Panc1 (cell line): ENCODE measurements at regions not wholly inside any gene's neighbourhood (a gene's known extent, or its start where the extent isn't known, plus 50 kb on each side); places are given as distances from the start of the nearest gene placed in this dataset.

Experiments used
- ATAC-seq: fragments of 200-7000 bp; cut with Tn5 transposase; 2 replicates; pipeline ENCODE4 v1.9.1; 2020; ENCODE audit warnings: mild to moderate bottlenecking, moderate library complexity
- BruUV-seq: library from RNA; stranded (reverse); fragments of 400-500 nt; replicated peaks from 2 replicates; lab custom pipeline; 2021; lab: Mats Ljungman, UMichigan
- CTCF ChIA-PET: fragments of 300-600 bp; sonication (Branson Sonifier 250); formaldehyde crosslinking; loops from one replicate; lab custom pipeline; 2022; ENCODE audit warnings: antibody characterized with exemption; lab: Charles Lee
- POLR2A ChIA-PET: fragments of 300-600 bp; sonication (Branson Sonifier 250); formaldehyde crosslinking; loops from one replicate; lab custom pipeline; 2022; ENCODE audit warnings: antibody characterized with exemption; lab: Charles Lee
- DNase-seq: peaks from one replicate; pipeline ENCODE4 v3.0.0-alpha.2; 2010; ENCODE audit warnings: low read depth, low spot score
- H3K27ac ChIP-seq: 2 replicates; pipeline ENCODE4 v1.5.1; 2011; ENCODE audit warnings: mild to moderate bottlenecking, low read length, inconsistent platforms
- H3K27me3 ChIP-seq: fragments of 200-500 bp; sonication (Bioruptor generic); 2 replicates; pipeline ENCODE4 v1.6.0; 2014; ENCODE audit warnings: low read length, inconsistent platforms; ENCODE audit not compliant: control insufficient read depth, insufficient read depth
- H3K36me3 ChIP-seq: fragments of 200-500 bp; sonication (Bioruptor generic); 2 replicates; pipeline ENCODE4 v1.5.1; 2014; ENCODE audit warnings: inconsistent platforms, mild to moderate bottlenecking, low read length, moderate library complexity; ENCODE audit not compliant: control insufficient read depth, insufficient read depth
- H3K4me1 ChIP-seq: 2 replicates; pipeline ENCODE4 v1.5.1; 2011; ENCODE audit warnings: inconsistent platforms, mild to moderate bottlenecking, low read length, moderate library complexity; ENCODE audit not compliant: control insufficient read depth, insufficient read depth
- H3K4me3 ChIP-seq, 2 experiments: 2 replicates each; pipeline ENCODE4 v1.5.1; 2011 to 2012; ENCODE audit warnings: low read depth in 2 of 2, low read length in 2 of 2, mild to moderate bottlenecking in 2 of 2, inconsistent platforms in 1 of 2, moderate library complexity in 1 of 2
- H3K9me3 ChIP-seq: fragments of 200-500 bp; sonication (Bioruptor generic); 2 replicates; pipeline ENCODE4 v1.5.1; 2014; ENCODE audit warnings: low read depth, mild to moderate bottlenecking, inconsistent platforms, low read length, moderate library complexity; ENCODE audit not compliant: control insufficient read depth, insufficient read depth
- CTCF ChIP-seq: fragments of 450-650 bp; IDR thresholded peaks from 2 replicates; pipeline ENCODE4 v1.5.1; 2017; ENCODE audit warnings: mild to moderate bottlenecking
- POLR2AphosphoS5 ChIP-seq: IDR thresholded peaks from 2 replicates; pipeline ENCODE4 v1.6.1; 2012; ENCODE audit warnings: mild to moderate bottlenecking, low read depth, low read length, moderate library complexity
- REST ChIP-seq, 2 experiments: IDR thresholded peaks; 2 replicates each; pipeline ENCODE4 v1.6.1; 2011 to 2012; ENCODE audit warnings: low read depth in 2 of 2, control low read depth in 1 of 2, low read length in 1 of 2, mild to moderate bottlenecking in 1 of 2, moderate library complexity in 1 of 2; ENCODE audit not compliant: insufficient read depth in 1 of 2
- SIN3A ChIP-seq: IDR thresholded peaks from 2 replicates; pipeline ENCODE4 v1.6.1; 2012; ENCODE audit warnings: low read depth, mild to moderate bottlenecking, low read length, moderate library complexity, borderline replicate concordance; ENCODE audit not compliant: insufficient read depth
- TCF7L2 ChIP-seq: IDR thresholded peaks from 2 replicates; pipeline ENCODE4 v1.6.1; 2011; ENCODE audit warnings: mild to moderate bottlenecking, low read depth, low read length, inconsistent platforms
- in situ Hi-C: cut with HindIII; loops from 2 replicates; pipeline ENCODE4 v1.10.0; 2016; ENCODE audit warnings: low sequenced_read_pairs, low pct_unique_long_range_greater_than_20kb
- intact Hi-C: fragments of 100-400 bp; cut with micrococcal nuclease; formaldehyde crosslinking; loops from one replicate; pipeline ENCODE4 v1.10.0; 2022; ENCODE audit not compliant: unreplicated experiment

DNA sequence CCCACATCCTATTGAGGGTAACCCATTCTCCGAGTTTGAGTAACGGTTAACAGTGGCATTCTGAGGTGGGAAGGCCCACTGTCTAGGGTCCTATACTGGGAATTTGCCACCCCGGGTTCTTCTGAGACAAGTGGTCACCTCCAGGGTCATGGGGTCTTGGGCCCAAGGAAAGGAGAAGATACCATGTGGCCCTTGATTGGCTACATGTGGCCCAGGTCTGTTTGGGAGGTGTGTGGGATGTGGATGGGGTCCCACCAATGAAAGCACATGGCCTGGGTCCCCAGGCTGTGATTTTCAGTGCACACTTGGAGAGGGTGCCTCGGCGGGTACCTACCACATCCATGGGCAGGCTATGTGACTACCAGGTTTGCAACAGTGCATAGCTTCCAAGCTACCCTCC, 214.4 kb downstream of the UBE3A start:
- H3K4me1 ChIP-seq, result no peaks in the 10 kb centered on the region
- TF ChIP-seq REST (IDR thresholded peaks at IDR 0.05; ENCODE audit: insufficient read depth in 1 of 2, low read depth in 2 of 2, low read length in 1 of 2), result no peak
- TF ChIP-seq POLR2AphosphoS5, result no peak
- no peak for TF ChIP-seq CTCF
- no peak for TF ChIP-seq TCF7L2
- TF ChIP-seq SIN3A, result no peak
- in situ Hi-C loops, result no loop called here

GRCh38 chr15:25226360-25226759, 212.5 kb downstream of the UBE3A start:
- CTCF ChIA-PET, result no interaction called here
- DNase-seq (no peak), ATAC-seq (no peak)
- POLR2A ChIA-PET, result no interaction called here
- Histone ChIP-seq H3K27me3 (no peaks in the 10 kb centered on the region), H3K36me3 (no peaks in the 10 kb centered on the region), H3K4me3 (no peak overlapping the region), H3K9me3 (no peaks in the 10 kb centered on the region), H3K27ac (no peak overlapping the region), H3K4me1 (no peaks in the 10 kb centered on the region)
- no peak for TF ChIP-seq CTCF
- TF ChIP-seq SIN3A, result no peak
- TF ChIP-seq REST (IDR thresholded peaks at IDR 0.05; ENCODE audit: insufficient read depth in 1 of 2, low read depth in 2 of 2, low read length in 1 of 2), result no peak
- TF ChIP-seq POLR2AphosphoS5, result no peak
- no peak for TF ChIP-seq TCF7L2
- BruUV-seq, result no TSS peak
- in situ Hi-C loops, result no loop called here
- intact Hi-C loops, result no loop called here

More for the DNA sequence above, 214.4 kb downstream of the UBE3A start:
- BruUV-seq, result no TSS peak
- Histone ChIP-seq H3K27me3 (no peaks in the 10 kb centered on the region), H3K36me3 (no peaks in the 10 kb centered on the region), H3K27ac (no peak overlapping the region), H3K9me3 (no peaks in the 10 kb centered on the region), H3K4me3 (no peak overlapping the region)
- ChIA-PET POLR2A (no interaction called here), CTCF (no interaction called here)
- DNase-seq (no peak), ATAC-seq (no peak)
- intact Hi-C loops, result no loop called here
